Activated T-cell treated with anti-CD3 and anti-CD28 coated beads for 4 hours (primary cell): ENCODE measurements at regions not wholly inside any gene's neighbourhood (a gene's known extent, or its start where the extent isn't known, plus 50 kb on each side); places are given as distances from the start of the nearest gene placed in this dataset.
"Not testable (repeated sequence)": the region's sequence is repeated elsewhere in the genome, so short reads cannot be mapped to it uniquely, and the experiment has no call there.

Experiments
- DNase-seq: peaks from one replicate; pipeline ENCODE4 v3.0.0-alpha.2; 2020

GRCh38 chr3:153767601-153768560 lies 353.3 kb upstream of the ARHGEF26 start:
- no peak for DNase-seq

GRCh38 chr3:153768561-153769469 lies 352.4 kb upstream of the ARHGEF26 start:
- DNase-seq, result peak; percentile 28

GRCh38 chr3:153783106-153783505 lies 338.1 kb upstream of the ARHGEF26 start:
- no peak for DNase-seq

GRCh38 chr3:153783741-153784480 lies 337.3 kb upstream of the ARHGEF26 start:
- DNase-seq, result no peak

GRCh38 chr3:153785901-153786300 lies 335.3 kb upstream of the ARHGEF26 start:
- DNase-seq, result no peak

- DNase-seq, result no peak
These were observed 331.8 kb upstream of the ARHGEF26 start for GRCh38 chr3:153789380-153789779.

GRCh38 chr3:153797056-153797455 lies 324.1 kb upstream of the ARHGEF26 start:
- DNase-seq, result not testable (repeated sequence)

GRCh38 chr3:153809097-153809496 lies 312.1 kb upstream of the ARHGEF26 start:
- no peak for DNase-seq

- DNase-seq, result no peak
These were observed 302.9 kb upstream of the ARHGEF26 start for GRCh38 chr3:153818338-153818737.

- DNase-seq, result no peak
These were observed 301.2 kb upstream of the ARHGEF26 start for GRCh38 chr3:153820035-153820434.

- DNase-seq, result not testable (repeated sequence)
These were observed 292.8 kb upstream of the ARHGEF26 start for GRCh38 chr3:153828346-153828745.

- no peak for DNase-seq
These were observed 291.5 kb upstream of the ARHGEF26 start for GRCh38 chr3:153829606-153830170.

- no peak for DNase-seq
These were observed 290.6 kb upstream of the ARHGEF26 start for GRCh38 chr3:153830552-153830951.

- no peak for DNase-seq
These were observed 285.6 kb upstream of the ARHGEF26 start for GRCh38 chr3:153835540-153835939.

GRCh38 chr3:153840487-153840886 lies 280.7 kb upstream of the ARHGEF26 start:
- DNase-seq, result no peak

- DNase-seq, result no peak
These were observed 277.2 kb upstream of the ARHGEF26 start for GRCh38 chr3:153843994-153844393.

GRCh38 chr3:153845311-153845710 lies 275.9 kb upstream of the ARHGEF26 start:
- DNase-seq, result no peak

GRCh38 chr3:153848702-153849101 lies 272.5 kb upstream of the ARHGEF26 start:
- no peak for DNase-seq

- no peak for DNase-seq
These were observed 268.8 kb upstream of the ARHGEF26 start for GRCh38 chr3:153852355-153852754.

- DNase-seq, result no peak
These were observed 268.0 kb upstream of the ARHGEF26 start for GRCh38 chr3:153853163-153853562.

- DNase-seq, result no peak
These were observed 265.4 kb upstream of the ARHGEF26 start for GRCh38 chr3:153855772-153856171.

- no peak for DNase-seq
These were observed 264.3 kb upstream of the ARHGEF26 start for GRCh38 chr3:153856932-153857331.
